HG03558 (cell line): ENCODE measurements at regions not wholly inside any gene's neighbourhood (a gene's known extent, or its start where the extent isn't known, plus 50 kb on each side); places are given as distances from the start of the nearest gene placed in this dataset.

Experiments
- ATAC-seq: cut with Tn5 transposase; IDR thresholded peaks from one replicate; pipeline ENCODE4 v1.9.1; 2021; ENCODE audit warnings: moderate number of reproducible peaks; ENCODE audit not compliant: unreplicated experiment; ENCODE audit errors: extremely low read depth

GRCh38 chr4:11609751-11610150 is 181.1 kb upstream of the HS3ST1 start:
- no peak for ATAC-seq

- ATAC-seq: no peak
Observed at GRCh38 chr4:11608992-11609391, 180.3 kb upstream of the HS3ST1 start.

- no peak for ATAC-seq
Observed at GRCh38 chr4:11606078-11606477, 177.4 kb upstream of the HS3ST1 start.

GRCh38 chr4:11605597-11605996 is 176.9 kb upstream of the HS3ST1 start:
- no peak for ATAC-seq

- no peak for ATAC-seq
Observed at GRCh38 chr4:11604821-11605220, 176.1 kb upstream of the HS3ST1 start.

GRCh38 chr4:11603591-11604194 is 175.0 kb upstream of the HS3ST1 start:
- ATAC-seq: no peak

- no peak for ATAC-seq
Observed at GRCh38 chr4:11602606-11603340, 174.1 kb upstream of the HS3ST1 start.

GRCh38 chr4:11599064-11599463 is 170.4 kb upstream of the HS3ST1 start:
- ATAC-seq: no peak

- ATAC-seq: no peak
Observed at GRCh38 chr4:11598591-11598990, 169.9 kb upstream of the HS3ST1 start.

- ATAC-seq: no peak
Observed at GRCh38 chr4:11597506-11597905, 168.8 kb upstream of the HS3ST1 start.

- no peak for ATAC-seq
Observed at GRCh38 chr4:11596989-11597388, 168.3 kb upstream of the HS3ST1 start.

- no peak for ATAC-seq
Observed at GRCh38 chr4:11593576-11594116, 165.0 kb upstream of the HS3ST1 start.

- no peak for ATAC-seq
Observed at GRCh38 chr4:11592276-11592675, 163.6 kb upstream of the HS3ST1 start.

GRCh38 chr4:11590132-11590531 is 161.4 kb upstream of the HS3ST1 start:
- ATAC-seq: no peak

GRCh38 chr4:11589676-11590075 is 161.0 kb upstream of the HS3ST1 start:
- ATAC-seq: no peak

- no peak for ATAC-seq
Observed at GRCh38 chr4:11587797-11588196, 159.1 kb upstream of the HS3ST1 start.

GRCh38 chr4:11585506-11585905 is 156.8 kb upstream of the HS3ST1 start:
- no peak for ATAC-seq

GRCh38 chr4:11568511-11568910 is 139.8 kb upstream of the HS3ST1 start:
- ATAC-seq: no peak

- no peak for ATAC-seq
Observed at GRCh38 chr4:11566444-11567022, 137.8 kb upstream of the HS3ST1 start.

- no peak for ATAC-seq
Observed at GRCh38 chr4:11565899-11566298, 137.2 kb upstream of the HS3ST1 start.

- ATAC-seq: no peak
Observed at GRCh38 chr4:11565213-11565612, 136.5 kb upstream of the HS3ST1 start.
